HG03558 (cell line): ENCODE measurements at regions not wholly inside any gene's neighbourhood (a gene's known extent, or its start where the extent isn't known, plus 50 kb on each side); places are given as distances from the start of the nearest gene placed in this dataset.

Source experiments
- ATAC-seq: cut with Tn5 transposase; IDR thresholded peaks from one replicate; pipeline ENCODE4 v1.9.1; 2021; ENCODE audit warnings: moderate number of reproducible peaks; ENCODE audit not compliant: unreplicated experiment; ENCODE audit errors: extremely low read depth

DNA sequence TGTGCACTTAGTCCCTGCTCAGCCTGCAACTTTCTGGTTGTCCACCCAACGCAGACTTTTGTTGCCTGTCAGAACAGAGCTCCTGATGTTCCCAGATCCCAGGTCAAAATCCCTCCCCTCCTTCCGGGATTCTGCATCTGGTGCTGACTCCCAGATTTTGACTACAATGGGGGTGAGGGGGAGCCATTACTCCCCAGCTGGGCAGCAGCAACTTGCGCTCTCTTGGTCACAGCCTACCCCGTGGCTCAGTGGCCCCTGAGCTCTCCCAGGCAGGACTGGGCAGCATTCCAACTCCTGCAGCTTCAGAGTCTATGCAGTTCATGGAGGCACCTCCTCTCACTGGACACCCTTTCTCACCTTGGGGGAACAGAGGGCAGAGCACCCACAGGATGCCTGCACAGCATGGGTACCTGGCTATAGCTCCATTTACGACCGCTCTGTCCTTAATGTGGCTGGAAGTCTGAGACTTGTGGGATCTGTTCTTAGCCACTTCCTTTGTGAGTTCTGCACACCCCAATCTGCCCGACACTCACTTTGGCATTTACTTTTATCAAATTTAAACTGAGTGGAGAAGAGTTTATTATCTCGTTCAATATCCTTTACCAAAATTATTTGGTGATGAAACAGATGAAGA, 545.5 kb upstream of the MGMT start:
- no peak for ATAC-seq

DNA sequence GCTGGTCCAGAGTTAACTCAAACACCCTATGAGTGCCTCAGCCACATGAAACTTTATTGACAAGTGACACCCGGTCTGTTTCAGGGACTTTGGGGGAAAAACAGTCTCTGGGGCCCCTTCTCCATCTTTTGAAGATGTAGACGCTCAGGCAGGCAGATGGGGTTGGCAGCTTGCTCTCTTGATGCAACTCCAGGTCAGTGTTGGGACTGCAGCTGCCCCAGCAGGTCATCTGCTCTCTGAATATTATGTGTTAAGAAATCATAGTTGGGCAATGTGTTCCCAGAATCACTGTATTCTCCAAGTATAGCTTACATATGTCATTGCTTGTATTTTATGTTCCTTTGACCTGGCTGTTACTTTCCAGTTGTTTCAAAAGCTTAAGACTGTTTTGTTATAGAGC, 544.9 kb upstream of the MGMT start:
- no peak for ATAC-seq

DNA sequence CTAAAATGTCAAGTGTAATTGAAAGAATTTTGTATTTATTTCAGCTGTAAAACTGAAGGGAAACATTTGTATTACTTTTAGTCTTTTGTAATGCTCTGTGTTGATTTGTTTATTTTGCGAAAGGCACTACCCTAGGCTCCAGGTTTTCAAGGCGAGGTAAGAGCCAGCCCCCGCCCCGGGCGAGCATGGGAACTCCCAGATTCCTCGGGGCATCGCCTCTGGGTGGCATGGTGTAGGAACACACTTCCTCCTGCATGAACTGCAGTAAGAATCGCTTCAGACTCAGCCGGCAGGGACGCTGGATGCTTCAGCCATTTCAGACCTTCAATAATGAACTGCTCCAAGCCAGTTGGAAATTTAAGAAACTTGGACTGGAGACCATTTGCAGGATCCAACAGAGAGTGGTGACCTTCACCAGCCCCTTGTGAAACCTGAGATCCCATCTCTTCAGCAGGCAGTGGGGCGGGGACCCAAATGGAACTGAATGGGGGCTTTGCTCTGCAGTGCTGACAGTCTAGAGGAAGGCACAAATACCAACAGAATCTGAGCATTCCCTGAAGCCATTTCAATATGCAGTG, 544.3 kb upstream of the MGMT start:
- no peak for ATAC-seq

DNA sequence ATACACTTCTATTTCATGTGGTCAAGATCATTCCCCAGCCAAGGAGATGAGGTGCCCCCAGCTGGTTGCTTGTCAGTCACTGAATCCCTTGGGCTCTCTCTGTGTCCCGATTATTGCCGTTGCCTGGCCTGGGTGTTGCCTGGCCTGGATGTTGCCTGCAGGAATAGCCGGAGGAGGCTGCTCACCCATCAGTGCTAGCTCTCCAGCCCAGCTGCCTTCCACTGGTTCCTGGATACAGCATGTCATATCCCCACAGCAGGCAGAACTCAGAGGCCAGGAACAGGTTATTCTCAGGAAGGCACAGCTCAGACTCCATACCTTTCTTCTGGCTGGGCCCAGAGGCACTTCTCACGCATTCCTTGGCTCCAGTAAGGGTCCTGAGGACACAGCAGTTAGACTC, 542.1 kb upstream of the MGMT start:
- ATAC-seq, result no peak

DNA sequence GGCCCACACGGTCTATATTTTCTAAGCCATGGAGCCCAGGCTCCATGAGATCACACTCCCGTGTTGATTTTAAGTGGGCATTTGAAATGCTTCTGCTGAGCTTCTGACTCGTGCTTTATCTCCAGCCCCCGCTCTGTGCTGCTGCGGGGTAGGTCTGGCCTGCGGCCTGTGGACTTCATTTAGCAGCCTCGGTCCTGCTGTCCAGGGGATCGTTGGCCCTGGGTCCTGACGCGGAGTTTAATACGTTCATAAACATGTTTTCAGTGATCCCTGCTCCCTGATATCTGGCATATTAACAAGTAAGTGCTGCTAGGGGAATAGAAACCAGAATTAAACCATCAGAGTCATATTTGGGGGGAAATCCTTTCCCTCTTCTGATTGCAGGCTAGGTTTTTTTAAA, 540.3 kb upstream of the MGMT start:
- no peak for ATAC-seq

DNA sequence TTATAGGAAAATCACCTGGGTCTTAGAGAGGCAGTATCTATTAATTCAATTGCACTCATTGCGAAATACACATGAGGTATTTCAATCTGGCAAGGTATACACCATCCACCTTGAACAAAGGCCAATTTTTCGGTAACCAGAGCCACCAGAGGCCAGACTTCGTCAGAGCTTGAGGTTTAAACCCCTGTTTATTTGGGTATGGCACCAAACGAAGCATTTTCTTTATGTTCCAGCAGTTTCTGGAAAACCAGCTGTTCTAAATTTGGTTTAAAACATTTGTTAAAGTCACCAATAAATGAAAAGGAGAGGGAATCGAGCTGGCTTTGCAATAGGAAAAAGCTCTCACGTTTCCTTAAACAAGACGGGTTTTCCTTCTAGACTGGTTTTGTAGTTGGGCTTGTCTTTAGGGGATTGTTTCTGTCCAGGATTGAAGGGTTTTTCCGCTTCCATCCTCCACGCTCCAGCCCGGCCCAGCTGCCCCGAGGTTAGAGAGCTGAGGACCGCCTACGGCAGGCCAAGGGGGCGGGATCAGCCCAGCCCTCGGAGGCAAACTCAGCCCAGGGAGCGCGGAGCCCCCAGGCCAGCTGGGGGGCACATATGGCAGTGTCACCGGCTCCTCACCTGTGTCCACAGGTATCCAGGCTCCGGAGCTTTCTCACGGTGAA, 539.4 kb upstream of the MGMT start:
- ATAC-seq, result no peak

DNA sequence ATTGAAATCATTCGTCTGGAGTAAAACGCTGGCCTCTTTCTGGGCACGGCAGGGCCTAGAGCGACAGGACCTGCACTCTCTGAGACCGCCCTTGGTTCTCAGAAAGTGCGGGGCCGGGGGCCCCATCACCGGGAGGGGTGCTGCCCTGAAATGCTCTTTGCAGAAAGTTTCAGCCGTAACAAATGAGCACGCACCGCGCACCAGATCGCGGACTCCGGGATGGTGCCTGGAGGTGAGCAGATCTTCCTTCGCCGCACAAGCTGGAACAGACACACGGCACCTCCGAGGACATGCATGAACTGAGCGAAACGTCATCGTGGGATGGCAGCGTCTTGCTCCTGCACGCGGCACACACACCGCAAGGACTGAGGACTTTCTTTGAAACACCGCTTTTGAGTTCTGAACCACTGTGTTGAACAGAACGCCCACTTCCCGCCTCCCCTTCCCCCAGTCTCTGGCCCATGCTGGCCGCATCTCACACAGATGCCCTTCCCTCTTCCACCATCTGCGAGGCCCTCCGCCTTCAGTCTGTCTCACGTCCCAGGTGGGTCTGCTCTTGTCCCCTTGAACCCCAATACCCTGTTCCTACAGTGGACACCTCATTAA, 538.7 kb upstream of the MGMT start:
- no peak for ATAC-seq

DNA sequence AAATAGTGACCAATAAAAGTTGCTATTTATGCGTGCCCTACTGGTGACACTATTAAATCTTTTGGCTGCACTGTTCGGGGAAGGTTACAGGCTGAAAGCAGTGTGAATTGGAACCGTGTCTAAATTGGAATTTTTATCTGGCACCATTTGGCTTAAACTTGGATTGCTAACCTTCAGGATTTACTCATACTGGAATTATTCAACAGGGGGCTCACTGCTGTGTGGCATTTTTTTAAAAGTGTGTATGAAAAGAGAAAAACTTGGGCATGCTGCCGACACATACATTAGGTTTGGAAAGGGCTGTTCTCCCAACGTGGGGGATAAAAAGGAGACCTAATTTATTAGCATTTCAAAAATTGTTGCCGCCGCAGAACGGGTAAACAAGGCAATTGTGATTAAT, 537.9 kb upstream of the MGMT start:
- ATAC-seq, result no peak

DNA sequence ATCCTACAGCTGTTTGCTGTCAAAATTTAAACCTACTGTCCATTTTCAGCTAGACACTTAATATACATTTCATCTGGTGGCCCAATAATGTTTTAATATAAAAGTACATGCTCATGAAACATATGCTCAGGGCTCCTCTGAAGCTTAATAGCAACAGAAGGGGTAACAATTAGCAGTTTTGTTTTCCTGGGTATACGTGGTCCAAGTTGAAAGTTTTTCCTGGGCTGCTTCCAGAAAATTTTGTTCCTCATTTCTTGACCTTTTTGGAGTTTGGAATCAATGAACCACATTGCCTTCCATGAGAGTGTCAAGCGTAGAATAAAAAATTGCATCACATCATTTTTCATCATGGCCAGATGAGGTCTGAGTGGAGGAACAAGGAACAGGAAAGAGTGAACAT, 537.3 kb upstream of the MGMT start:
- ATAC-seq, result no peak

DNA sequence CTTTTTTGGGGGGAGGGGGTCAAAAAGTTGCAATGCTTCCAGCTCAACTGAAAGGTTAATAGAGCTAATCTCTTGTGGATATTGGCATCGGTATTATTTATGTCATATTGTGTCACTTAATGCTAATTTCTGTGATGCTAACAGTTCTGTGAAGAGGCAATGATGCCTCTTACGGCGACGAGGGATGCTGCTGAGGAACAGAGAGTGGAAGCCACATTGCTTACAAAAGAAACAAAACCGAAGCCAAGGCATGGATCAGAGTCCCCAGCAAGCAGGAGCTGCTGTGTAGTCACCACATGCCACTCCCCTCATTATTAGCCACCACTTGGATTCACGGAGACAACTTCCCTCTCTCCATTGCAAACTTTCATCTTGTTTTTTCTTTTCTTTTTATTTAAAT, 536.5 kb upstream of the MGMT start:
- no peak for ATAC-seq

DNA sequence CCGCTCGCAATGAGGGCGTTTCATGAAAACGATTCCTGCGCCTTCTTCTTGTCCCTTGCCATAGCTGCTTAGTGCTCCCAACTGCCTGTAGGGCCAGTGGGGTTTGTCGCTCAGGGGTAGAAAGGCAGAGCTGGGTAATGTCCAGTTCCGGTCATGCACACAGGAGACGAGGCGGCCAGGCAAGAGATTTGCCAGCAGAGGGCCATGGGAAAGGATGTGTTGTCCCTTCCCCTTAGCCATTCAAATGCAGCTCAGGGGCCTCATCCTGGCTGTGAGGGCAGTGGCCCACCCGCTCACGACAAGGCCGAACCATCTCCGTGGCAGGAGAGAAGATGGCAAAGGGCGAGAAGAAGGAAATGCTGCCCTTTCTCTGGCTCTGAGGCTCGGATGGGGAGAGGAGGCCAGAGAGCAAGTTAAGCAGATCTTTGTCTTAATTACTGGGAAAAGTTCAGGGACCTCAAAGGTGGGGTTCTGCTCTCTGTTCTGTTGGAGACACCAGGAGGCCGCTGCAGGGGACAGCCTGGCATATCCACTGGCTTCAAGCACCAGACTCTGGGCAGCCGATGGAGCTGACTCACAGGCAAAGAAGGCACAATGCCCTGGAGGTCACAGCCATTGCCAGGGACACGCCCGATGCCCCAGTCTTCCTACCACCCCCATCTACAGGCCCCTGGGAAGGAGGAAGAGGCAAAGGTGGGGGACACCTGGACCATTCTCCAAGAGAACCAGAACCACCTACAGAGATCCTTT, 534.8 kb upstream of the MGMT start:
- ATAC-seq, result no peak

DNA sequence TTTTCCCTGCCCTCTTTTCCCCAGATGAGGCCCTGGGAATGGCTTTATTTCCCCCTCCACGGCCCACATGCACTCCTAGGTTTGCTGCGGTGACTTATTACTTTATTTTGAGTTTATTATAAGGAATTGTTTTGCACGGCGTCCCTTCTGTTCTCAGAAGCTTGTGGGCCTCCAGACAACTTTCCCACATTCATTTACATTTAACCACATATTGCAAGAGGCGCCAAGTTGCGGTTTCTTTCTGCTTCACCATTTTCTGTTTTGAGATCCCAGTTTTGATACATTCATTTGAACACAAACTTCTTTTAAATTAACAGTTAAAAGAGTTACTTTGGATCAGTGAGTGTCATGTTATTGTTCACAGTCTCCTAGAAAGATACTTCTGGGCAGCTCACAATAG, 532.5 kb upstream of the MGMT start:
- ATAC-seq, result no peak

DNA sequence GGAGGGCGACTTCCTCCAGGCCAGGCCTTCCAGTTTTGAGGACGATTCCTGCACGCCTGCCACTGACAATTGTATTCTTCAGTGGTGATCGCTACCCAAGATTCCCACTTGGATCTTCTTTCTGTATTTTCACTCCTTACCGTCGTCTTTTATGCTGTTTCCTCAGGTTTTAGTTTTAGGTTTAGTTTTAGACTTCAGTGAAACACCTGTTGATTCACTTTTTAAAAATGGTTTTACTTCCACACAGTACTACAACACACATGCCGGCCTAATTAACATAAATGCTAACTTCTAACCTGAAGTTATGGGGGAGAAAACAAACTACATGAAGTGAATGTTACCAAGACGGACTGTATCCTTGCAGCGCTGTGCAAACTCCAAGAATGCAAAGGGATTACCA, 530.6 kb upstream of the MGMT start:
- no peak for ATAC-seq

DNA sequence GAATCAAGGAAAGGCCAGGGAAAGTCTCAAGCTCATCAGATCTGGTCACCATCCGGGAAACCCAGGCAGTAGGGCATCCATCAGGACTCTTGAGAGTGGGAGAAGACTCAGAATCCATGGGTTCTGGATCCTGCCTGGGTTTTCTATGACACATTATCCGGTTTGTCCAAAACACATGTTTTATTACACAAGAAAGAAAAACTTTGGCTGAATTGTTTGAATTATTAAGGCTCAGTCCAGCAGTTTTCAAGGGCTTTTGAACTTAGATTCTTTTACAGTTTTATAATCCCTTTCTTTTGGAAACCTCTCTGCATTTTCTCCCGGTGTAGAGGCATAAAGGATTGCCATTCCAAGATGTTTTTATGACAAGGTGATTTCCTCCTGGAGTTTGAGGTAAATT, 528.5 kb upstream of the MGMT start:
- no peak for ATAC-seq

DNA sequence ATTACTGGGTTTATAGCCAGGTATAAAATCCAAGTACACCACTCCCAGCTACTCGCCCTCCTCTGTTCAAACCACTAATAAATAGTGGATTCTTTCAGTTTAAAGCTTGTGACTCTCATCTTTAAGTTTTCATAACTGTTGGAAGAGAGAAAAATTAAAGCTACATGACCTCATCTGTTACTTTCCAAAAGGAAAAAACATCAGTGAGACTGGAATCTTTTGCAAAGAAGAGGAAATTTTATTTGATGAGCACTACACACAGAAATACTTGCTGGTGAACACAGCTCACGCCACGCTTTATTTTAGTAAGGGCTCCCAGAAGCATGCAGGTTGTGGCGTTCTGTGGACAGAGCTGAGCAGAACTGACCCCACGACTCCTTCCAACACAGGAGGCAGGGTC, 527.0 kb upstream of the MGMT start:
- no peak for ATAC-seq

DNA sequence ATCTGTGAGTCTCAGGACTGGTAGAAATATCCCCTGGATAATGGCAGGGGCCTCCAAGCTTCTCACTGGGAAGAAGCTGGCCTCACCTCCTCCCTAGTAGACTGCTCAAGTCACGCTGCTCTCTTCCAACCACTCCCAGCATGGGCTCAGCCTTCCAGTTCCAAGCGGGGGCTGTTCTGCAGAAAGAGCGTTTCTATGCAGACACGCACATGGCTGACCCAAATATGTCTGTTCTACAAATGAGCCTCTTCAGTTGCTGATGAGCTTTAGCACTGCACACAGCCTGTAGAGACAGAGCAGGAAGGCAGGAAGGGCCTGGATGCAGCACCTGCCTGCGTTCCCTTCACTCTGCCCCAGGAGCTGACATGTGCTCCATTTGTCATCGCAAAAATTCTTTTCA, 523.9 kb upstream of the MGMT start:
- no peak for ATAC-seq

DNA sequence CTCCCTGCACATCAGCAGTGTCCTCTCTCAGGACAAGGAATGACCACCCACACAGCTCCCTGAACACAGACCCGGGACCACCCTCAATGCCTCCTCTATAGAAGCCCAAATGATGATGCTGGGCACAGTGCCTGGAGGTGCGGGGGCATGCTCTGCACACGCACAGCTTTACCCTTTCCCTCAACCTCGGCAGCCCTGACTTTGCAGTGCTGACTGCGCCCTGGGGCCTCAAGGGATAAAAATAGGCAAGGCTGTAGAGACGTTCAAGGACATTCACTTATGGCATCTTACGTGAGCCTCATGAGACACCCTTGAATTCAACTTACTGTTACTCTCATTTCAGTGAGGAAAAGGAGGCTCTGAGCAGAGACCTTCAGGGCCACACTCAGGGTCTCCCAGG, 521.6 kb upstream of the MGMT start:
- ATAC-seq, result no peak

DNA sequence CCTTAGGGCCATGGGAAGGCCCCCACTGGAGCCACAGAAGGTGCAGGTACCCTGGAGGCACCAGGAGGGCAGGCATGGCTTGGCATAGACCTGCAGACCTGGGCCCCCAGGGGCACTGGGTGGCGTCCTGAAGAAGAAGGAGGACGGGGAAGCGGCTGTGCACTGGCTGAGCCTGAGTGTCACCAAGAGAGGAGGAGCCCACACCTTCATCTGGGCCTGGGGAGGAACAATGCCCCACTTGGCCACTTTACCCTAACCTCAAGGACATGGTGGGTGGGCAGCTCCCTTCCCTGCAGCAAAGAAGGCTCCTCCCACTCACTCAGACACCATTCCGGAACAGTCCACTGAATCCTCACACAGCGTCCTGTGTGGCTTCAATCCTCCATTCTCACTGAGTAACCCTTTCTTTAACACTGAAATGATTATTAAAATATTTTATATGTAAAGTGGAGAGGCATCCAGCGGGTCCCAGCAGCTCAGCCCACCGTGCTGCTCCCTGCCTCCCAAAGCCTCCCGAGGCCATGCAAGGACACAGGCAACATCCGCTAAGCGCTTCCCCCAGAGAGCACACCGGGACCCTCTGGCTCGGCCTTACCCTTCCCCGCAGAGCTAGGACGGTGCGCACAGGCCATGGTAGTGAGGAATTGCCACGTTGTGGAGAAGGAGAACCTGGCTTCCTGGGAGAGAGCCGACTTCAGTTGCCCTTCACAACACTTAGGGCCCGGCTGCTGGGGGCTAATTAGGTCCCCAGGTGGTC, 516.7 kb upstream of the MGMT start:
- ATAC-seq, result no peak

DNA sequence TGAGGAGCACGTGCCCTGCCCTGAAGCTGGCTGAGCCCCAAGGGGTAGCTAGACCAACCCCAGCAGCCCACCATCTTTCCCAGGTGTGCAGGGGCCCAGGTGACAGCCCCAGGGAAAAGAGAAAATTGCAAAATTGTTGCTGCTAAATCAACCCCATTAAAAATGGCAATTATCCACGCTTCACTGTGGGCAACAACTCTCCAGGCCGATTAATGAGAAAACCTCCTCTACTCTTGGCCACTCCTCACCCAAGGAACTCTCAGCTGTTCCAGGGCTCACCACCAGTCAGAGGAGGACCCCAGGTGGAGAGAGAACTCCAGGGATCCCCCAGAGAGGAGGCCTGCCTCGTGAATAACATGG, 516.1 kb upstream of the MGMT start:
- ATAC-seq, result no peak

DNA sequence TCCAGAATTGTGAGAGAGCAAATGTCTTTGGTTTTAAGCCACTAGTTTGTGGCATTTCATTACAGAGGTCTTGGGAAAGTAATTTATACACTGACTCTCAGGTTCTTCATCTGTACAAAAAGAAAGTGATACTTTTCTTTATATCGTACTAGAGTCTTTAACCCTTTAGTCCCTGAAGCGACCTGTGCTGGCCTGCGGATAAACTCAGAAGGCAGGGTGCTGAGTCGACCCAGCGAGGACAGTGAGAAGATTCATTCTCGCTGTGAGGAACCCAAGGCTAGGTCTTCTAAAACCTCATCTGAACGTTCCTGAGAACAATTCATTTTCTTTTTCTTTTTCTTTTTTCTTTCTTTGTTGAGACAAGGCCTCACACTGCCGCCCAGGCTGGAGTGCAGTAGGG, 514.2 kb upstream of the MGMT start:
- no peak for ATAC-seq
